H1 (cell line): ENCODE measurements at regions not wholly inside any gene's neighbourhood (a gene's known extent, or its start where the extent isn't known, plus 50 kb on each side); places are given as distances from the start of the nearest gene placed in this dataset.
"Not testable (repeated sequence)": the region's sequence is repeated elsewhere in the genome, so short reads cannot be mapped to it uniquely, and the experiment has no call there.

ENCODE experiments used
- CTCF ChIA-PET: fragments of 300-600 bp; sonication (Branson Sonifier 250); formaldehyde crosslinking; loops from one replicate; lab custom pipeline; 2021; ENCODE audit not compliant: partially characterized antibody; lab: Charles Lee
- POLR2A ChIA-PET: fragments of 300-600 bp; sonication (Branson Sonifier 250); formaldehyde crosslinking; loops from one replicate; lab custom pipeline; 2021; ENCODE audit warnings: inconsistent platforms; ENCODE audit not compliant: partially characterized antibody; lab: Charles Lee
- DNase-seq, 2 experiments: peaks; one replicate each; pipeline versions ENCODE4 v3.0.0 to v3.0.0-alpha.2; 2010 to 2022; ENCODE audit warnings: low spot score in 2 of 2, low read depth in 1 of 2, mixed read lengths in 1 of 2
- FAIRE-seq: peaks from 2 replicates; lab custom pipeline; 2011; peaks lifted over from hg19 to GRCh38; lab: Jason Lieb, UNC
- H2AFZ ChIP-seq: 2 replicates; pipeline ENCODE4 v1.8.1; 2012; ENCODE audit warnings: low read length, inconsistent platforms
- H2AK5ac ChIP-seq: 2 replicates; pipeline ENCODE4 v1.6.1; 2013; ENCODE audit warnings: low read depth, low read length
- H2BK120ac ChIP-seq: replicated peaks from 2 replicates; pipeline ENCODE3; 2013; ENCODE audit warnings: low read depth, low read length, inconsistent platforms
- H2BK12ac ChIP-seq: 2 replicates; pipeline ENCODE4 v1.6.1; 2013; ENCODE audit warnings: low read depth, low read length
- H2BK15ac ChIP-seq: 2 replicates; pipeline ENCODE4 v1.6.1; 2013; ENCODE audit warnings: low read length
- H2BK20ac ChIP-seq: 2 replicates; pipeline ENCODE4 v1.6.1; 2013; ENCODE audit warnings: low read length
- H2BK5ac ChIP-seq: 2 replicates; pipeline ENCODE4 v1.6.1; 2013; ENCODE audit warnings: low read depth, low read length
- H3K14ac ChIP-seq: 2 replicates; pipeline ENCODE4 v1.6.1; 2013; ENCODE audit warnings: inconsistent platforms; ENCODE audit not compliant: insufficient read length
- H3K18ac ChIP-seq: 2 replicates; pipeline ENCODE4 v1.6.1; 2013; ENCODE audit warnings: low read length; ENCODE audit errors: extremely low read depth
- H3K23ac ChIP-seq: 2 replicates; pipeline ENCODE4 v1.6.1; 2013; ENCODE audit warnings: inconsistent platforms; ENCODE audit not compliant: insufficient read length
- H3K23me2 ChIP-seq: 2 replicates; pipeline ENCODE4 v1.6.1; 2013; ENCODE audit warnings: low read depth, low read length
- H3K27ac ChIP-seq: 2 replicates; pipeline ENCODE4 v1.6.1; 2011; ENCODE audit warnings: low read depth, low read length, inconsistent platforms
- H3K27me3 ChIP-seq, 4 experiments: replicated peaks in 1 of 4; 1 replicate in 1 of 4; 2 replicates in 3 of 4; pipeline versions ENCODE4 v1.6.1 to v1.8.1; 2011 to 2013; ENCODE audit warnings: low read length in 3 of 4, mild to moderate bottlenecking in 3 of 4, inconsistent platforms in 2 of 4, mixed read lengths in 2 of 4, moderate library complexity in 1 of 4; ENCODE audit not compliant: control insufficient read depth in 3 of 4, insufficient read depth in 3 of 4; ENCODE audit errors: extremely low read depth in 1 of 4
- H3K36me3 ChIP-seq, 4 experiments: 2 replicates each; pipeline versions ENCODE4 v1.6.1 to v1.8.1; 2011 to 2013; ENCODE audit warnings: mild to moderate bottlenecking in 4 of 4, low read length in 3 of 4, moderate library complexity in 2 of 4, control low read depth in 1 of 4, inconsistent platforms in 1 of 4; ENCODE audit not compliant: insufficient read depth in 4 of 4, control insufficient read depth in 2 of 4
- H3K4ac ChIP-seq: replicated peaks from 2 replicates; pipeline ENCODE3; 2013; ENCODE audit warnings: low read length, low read depth, mixed read lengths, inconsistent platforms; ENCODE audit not compliant: insufficient read length
- H3K4me1 ChIP-seq, 4 experiments: replicated peaks in 1 of 4; 1 replicate in 1 of 4; 2 replicates in 3 of 4; pipeline versions ENCODE4 v1.6.1 to v1.8.1; 2011 to 2013; ENCODE audit warnings: low read length in 3 of 4, inconsistent platforms in 2 of 4, mixed read lengths in 1 of 4; ENCODE audit not compliant: insufficient read depth in 4 of 4, control insufficient read depth in 3 of 4
- H3K4me2 ChIP-seq, 2 experiments: 2 replicates each; pipeline versions ENCODE4 v1.6.1 to v1.8.1; 2011 to 2013; ENCODE audit warnings: low read depth in 2 of 2, low read length in 2 of 2, control low read depth in 1 of 2, inconsistent platforms in 1 of 2, mild to moderate bottlenecking in 1 of 2; ENCODE audit not compliant: insufficient read depth in 1 of 2
- H3K4me3 ChIP-seq, 4 experiments: fragments of 200-600, 300-600 bp in 1 of 4; sonication (generic), shearing (Covaris generic), sonication (Bioruptor Twin) in 1 of 4; 2 replicates each; pipeline versions ENCODE4 v1.5.1 to v1.8.1; 2011 to 2016; ENCODE audit warnings: low read length in 4 of 4, low read depth in 3 of 4, control low read depth in 2 of 4, inconsistent platforms in 2 of 4, mild to moderate bottlenecking in 2 of 4, mixed read lengths in 1 of 4, moderate library complexity in 1 of 4; ENCODE audit not compliant: insufficient read depth in 2 of 4; ENCODE audit errors: extremely low read depth in 1 of 4
- H3K56ac ChIP-seq: replicated peaks from 2 replicates; pipeline ENCODE3; 2013; ENCODE audit warnings: low read depth, mild to moderate bottlenecking, mixed read lengths, low read length, inconsistent platforms; ENCODE audit not compliant: insufficient read length
- H3K79me1 ChIP-seq: 2 replicates; pipeline ENCODE4 v1.6.1; 2013; ENCODE audit warnings: low read depth, low read length, control low read depth
- H3K79me2 ChIP-seq, 2 experiments: 2 replicates each; pipeline versions ENCODE4 v1.6.1 to v1.8.1; 2012 to 2013; ENCODE audit warnings: low read length in 2 of 2, mild to moderate bottlenecking in 2 of 2, inconsistent platforms in 1 of 2; ENCODE audit not compliant: insufficient read depth in 2 of 2, control insufficient read depth in 1 of 2
- H3K9ac ChIP-seq, 4 experiments: replicated peaks in 1 of 4; 1 replicate in 1 of 4; 2 replicates in 3 of 4; pipeline versions ENCODE4 v1.6.1 to v1.8.1; 2011 to 2013; ENCODE audit warnings: low read depth in 3 of 4, low read length in 3 of 4, control low read depth in 2 of 4, mild to moderate bottlenecking in 2 of 4, moderate library complexity in 2 of 4, inconsistent platforms in 1 of 4; ENCODE audit errors: extremely low read depth in 1 of 4
- H3K9me3 ChIP-seq, 2 experiments: 2 replicates each; pipeline versions ENCODE4 v1.6.1 to v1.8.1; 2012 to 2013; ENCODE audit warnings: mild to moderate bottlenecking in 2 of 2, moderate library complexity in 2 of 2, control low read depth in 1 of 2, inconsistent platforms in 1 of 2, low read depth in 1 of 2, low read length in 1 of 2, mixed read lengths in 1 of 2; ENCODE audit not compliant: insufficient read depth in 2 of 2
- H4K20me1 ChIP-seq, 2 experiments: replicated peaks in 1 of 2; 2 replicates each; pipeline versions ENCODE3 to v1.8.1; 2011 to 2013; ENCODE audit warnings: inconsistent platforms in 2 of 2, low read length in 2 of 2, mild to moderate bottlenecking in 1 of 2; ENCODE audit not compliant: insufficient read depth in 2 of 2, control insufficient read depth in 1 of 2
- H4K5ac ChIP-seq: 2 replicates; pipeline ENCODE4 v1.6.1; 2013; ENCODE audit warnings: low read length, low read depth, mixed read lengths, inconsistent platforms; ENCODE audit not compliant: insufficient read length
- H4K8ac ChIP-seq: 2 replicates; pipeline ENCODE4 v1.8.0; 2013; ENCODE audit warnings: mild to moderate bottlenecking, moderate library complexity, low read length, inconsistent platforms; ENCODE audit not compliant: insufficient read depth; ENCODE audit errors: extremely low read depth
- H4K91ac ChIP-seq: replicated peaks from 2 replicates; pipeline ENCODE3; 2013; ENCODE audit warnings: low read length, mixed read lengths, inconsistent platforms; ENCODE audit not compliant: insufficient read length
- CBX5 ChIP-seq: fragments of 300-800, 300-1000 bp; sonication (generic); IDR thresholded peaks from 2 replicates; pipeline ENCODE4 v1.7.1; 2016; ENCODE audit warnings: antibody characterized with exemption, low read length, low read depth
- POLR2AphosphoS5 ChIP-seq: IDR thresholded peaks from 2 replicates; pipeline ENCODE4 v1.6.1; 2011; ENCODE audit warnings: low read depth, low read length
- SAP30 ChIP-seq: fragments of 300-600 bp; sonication (generic); IDR thresholded peaks from 2 replicates; pipeline ENCODE4 v1.7.1; 2012; ENCODE audit warnings: low read length, moderate library complexity, mild to moderate bottlenecking, inconsistent platforms; ENCODE audit not compliant: insufficient read depth, insufficient replicate concordance
- SRF ChIP-seq: IDR thresholded peaks from 2 replicates; pipeline ENCODE4 v1.6.1; 2011; ENCODE audit warnings: mild to moderate bottlenecking, low read depth, low read length, moderate library complexity
- WGBS, 2 experiments: shearing (Covaris generic) in 1 of 2; methylation state at CpG; one replicate each; pipeline versions ENCODE4 v1.1.6 to v1.1.7; 2013 to 2015; ENCODE audit warnings: low lambda C conversion rate in 2 of 2, mixed read lengths in 2 of 2, inconsistent platforms in 1 of 2, low coverage in 1 of 2, missing lambda C conversion rate in 1 of 2; ENCODE audit not compliant: insufficient replicate concordance in 2 of 2, insufficient coverage in 1 of 2, insufficient read length in 1 of 2; ENCODE audit errors: extremely low coverage in 1 of 2, missing lambda C conversion rate in 1 of 2; 5-methylcytosine and 5-hydroxymethylcytosine counted together

- Histone ChIP-seq H3K4me3 (no peak overlapping the region), H3K4me1 (peaks cover 0 to 3% (median 0%) of the 10 kb centered on the region in 4 experiments; a peak in 1 of 7 replicates), H3K9ac (no peak overlapping the region), H3K4me2 (no peak overlapping the region), H4K91ac (no peak overlapping the region), H2AFZ (no peak overlapping the region), H3K27me3 (no peaks in the 10 kb centered on the region), H3K18ac (no peak overlapping the region), H2BK120ac (no peak overlapping the region), H3K14ac (no peak overlapping the region), H4K20me1 (no peaks in the 10 kb centered on the region), H3K9me3 (no peaks in the 10 kb centered on the region), H3K79me2 (no peaks in the 10 kb centered on the region), H3K79me1 (no peaks in the 10 kb centered on the region), H2BK20ac (no peak overlapping the region), H3K4ac (no peak overlapping the region), H3K56ac (no peak overlapping the region), H4K5ac (no peak overlapping the region), H3K23me2 (no peaks in the 10 kb centered on the region), H2BK5ac (no peak overlapping the region), H2AK5ac (no peak overlapping the region), H2BK12ac (no peak overlapping the region), H3K36me3 (no peaks in the 10 kb centered on the region), H3K27ac (no peak overlapping the region), H4K8ac (no peak overlapping the region), H3K23ac (no peak overlapping the region), H2BK15ac (no peak overlapping the region)
- POLR2A ChIA-PET: no interaction called here
- TF ChIP-seq POLR2AphosphoS5 (no peak), SRF (no peak), SAP30 (no peak), CBX5 (no peak)
- no peak for FAIRE-seq
- CTCF ChIA-PET: interaction anchor here (1.2 to 2.0 kb wide), 2 partner anchors 9 to 126 kb away, joined by 3 to 7 read pairs; no protein-coding TSS in a partner anchor
- no peak for DNase-seq
Measured at GRCh38 chr1:181926697-181927096, 134.8 kb downstream of the ZNF648 start.

- H2BK5ac ChIP-seq, H3K9ac ChIP-seq, H2AFZ ChIP-seq, H3K27me3 ChIP-seq, POLR2A ChIA-PET, H3K27ac ChIP-seq, H2BK15ac ChIP-seq, H3K56ac ChIP-seq, H3K36me3 ChIP-seq, DNase-seq, H3K14ac ChIP-seq, H3K4ac ChIP-seq, H4K8ac ChIP-seq, H2AK5ac ChIP-seq, CTCF ChIA-PET, H3K4me3 ChIP-seq, H3K23me2 ChIP-seq, H4K91ac ChIP-seq, H3K4me2 ChIP-seq, H3K4me1 ChIP-seq, H2BK120ac ChIP-seq, H4K20me1 ChIP-seq, H3K79me2 ChIP-seq, H3K9me3 ChIP-seq, H2BK12ac ChIP-seq, H3K18ac ChIP-seq, H4K5ac ChIP-seq, FAIRE-seq, H3K79me1 ChIP-seq, H2BK20ac ChIP-seq, H3K23ac ChIP-seq: not testable (repeated sequence)
- 75% methylated on average over 2 of the region's 2 CpGs; no CpG with 5 or more reads in 1 of the 2 experiments for WGBS, 2 experiments
Measured at GRCh38 chr1:181924034-181924433, 137.5 kb downstream of the ZNF648 start.
